ENCODE measurements at regions not wholly inside any gene's neighbourhood (a gene's known extent, or its start where the extent isn't known, plus 50 kb on each side); places are given as distances from the start of the nearest gene placed in this dataset.
"Not testable (repeated sequence)": the region's sequence is repeated elsewhere in the genome, so short reads cannot be mapped to it uniquely, and the experiment has no call there.

DNA sequence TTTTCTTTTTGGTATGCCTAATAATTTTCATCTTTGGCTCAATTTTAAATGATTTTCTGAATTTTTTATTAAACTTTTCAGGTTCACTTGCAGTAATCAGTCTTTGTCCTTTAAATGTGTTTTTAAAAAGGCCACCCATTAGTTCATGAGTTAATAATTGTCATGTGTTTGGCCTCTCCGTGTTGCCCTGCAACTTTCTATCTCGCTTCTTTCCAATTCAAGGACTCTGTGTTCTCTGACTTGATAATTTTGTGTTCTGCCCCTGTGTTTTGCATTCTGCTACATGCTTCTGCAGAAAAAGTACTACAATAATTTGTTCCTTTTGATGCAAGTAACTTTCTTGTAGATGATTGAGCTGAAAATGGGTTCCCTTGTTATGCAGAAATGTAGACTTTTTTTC, 921.4 kb upstream of the LRATD1 start:
- no peak for DNase-seq

DNA sequence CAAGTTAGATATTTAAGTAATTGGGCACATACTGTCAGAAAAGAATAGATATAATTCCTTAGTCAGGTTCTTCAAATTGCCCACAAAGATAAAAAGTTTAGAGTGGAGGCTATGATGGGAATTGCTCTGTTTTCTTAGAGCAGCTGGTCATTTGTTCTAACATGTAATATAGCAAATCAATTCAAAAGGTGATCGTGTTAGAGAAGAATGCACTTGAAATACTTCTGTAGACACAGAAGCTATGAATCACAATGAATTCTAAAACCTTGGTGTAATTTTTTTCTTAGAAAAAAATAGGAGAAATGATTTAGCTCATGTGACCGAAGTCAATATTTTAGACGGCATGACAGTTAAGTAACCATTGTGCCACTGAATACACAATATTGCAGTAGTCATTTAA, 918.1 kb upstream of the LRATD1 start:
- no peak for DNase-seq

DNA sequence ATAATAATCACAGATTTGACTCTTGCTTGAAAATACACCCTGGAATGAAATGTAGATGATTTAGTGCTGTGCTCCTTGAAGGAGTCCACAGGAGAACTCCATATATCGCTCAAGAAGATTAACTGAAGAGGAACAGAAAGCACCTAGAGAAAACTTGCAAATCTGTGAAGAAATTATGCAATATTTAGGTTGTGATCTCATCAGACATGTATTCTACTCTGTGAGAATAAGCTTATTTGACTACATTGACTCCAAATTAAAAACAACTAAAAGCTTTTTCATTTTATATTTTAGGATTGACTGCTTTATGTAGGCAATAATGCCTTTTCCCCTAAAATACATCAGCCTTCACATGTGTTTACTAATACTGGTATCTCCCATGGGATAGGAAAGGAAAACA, 906.6 kb upstream of the LRATD1 start:
- no peak for DNase-seq

DNA sequence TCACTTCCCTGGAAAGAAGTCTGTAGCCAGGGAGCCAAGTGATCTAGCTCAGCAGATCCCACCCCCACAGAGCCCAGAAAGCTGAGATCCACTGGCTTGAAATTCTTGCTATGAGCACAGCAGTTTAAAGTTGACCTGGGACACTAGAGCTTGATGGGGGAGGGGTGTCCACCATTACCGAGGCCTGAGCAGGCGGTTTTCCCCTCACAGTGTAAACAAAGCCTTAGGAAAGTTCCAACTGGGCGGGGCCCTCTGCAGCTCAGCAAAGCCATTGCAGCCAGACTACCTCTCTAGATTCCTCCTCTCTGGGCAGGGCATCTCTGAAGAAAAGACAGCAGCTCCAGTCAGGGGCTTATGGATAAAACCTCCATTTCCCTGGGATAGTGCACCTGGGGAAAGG, 887.2 kb upstream of the LRATD1 start:
- DNase-seq: no peak

DNA sequence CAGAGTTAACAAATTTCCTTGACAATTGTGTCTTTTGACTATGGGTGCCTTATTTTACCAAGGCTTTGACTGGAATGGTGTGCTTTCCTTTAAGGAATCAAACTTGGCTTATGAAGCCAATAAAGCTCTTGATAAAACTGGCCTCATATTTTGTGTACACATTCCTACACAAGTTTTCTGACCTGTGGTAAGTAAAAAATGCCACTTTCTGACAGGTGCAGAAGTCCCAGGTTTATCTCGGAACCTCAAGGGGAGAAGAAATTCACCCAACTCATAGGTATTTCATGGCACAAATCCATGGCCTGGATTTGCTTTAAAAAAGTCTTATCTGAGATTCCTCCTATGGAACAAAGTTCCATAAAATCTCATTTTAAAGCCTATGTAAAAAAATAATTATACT, 880.6 kb upstream of the LRATD1 start:
- no peak for DNase-seq

DNA sequence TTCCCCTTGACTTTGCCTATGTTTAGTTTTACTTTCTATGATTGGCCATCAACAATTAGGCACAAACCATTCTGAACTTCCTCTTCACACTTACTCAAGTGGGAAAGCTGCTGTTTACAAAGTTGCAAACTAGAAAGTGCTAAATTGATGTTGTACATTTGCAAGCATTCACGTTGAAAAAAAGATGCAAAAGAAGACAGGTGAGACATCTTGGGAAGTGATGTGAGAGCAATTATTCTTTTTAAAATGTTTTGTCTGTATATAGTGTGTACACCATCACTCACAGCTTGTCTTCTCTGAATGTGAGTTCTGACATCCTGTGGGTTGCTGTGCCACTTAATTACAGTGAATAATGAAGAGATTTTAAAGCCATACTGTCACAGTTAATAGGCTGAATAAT, 874.1 kb upstream of the LRATD1 start:
- DNase-seq: no peak

DNA sequence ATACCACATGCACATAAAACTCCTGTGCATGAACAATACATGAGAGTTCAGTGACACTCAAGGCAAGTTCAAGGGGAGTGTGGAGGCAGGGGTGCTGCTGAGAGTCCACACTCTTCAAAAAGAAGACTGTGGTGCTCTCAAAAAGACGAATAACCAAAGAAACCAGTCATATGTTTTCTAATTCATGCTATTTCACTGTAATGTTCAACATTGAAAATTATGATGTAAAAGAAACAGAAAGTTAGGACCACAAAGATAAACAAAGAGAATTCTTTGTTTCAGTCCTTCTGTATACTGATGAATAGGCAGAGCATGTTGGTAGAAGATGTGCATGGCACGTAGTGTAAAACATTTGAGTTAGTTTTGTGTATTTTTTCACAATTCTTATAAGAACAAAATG, 864.2 kb upstream of the LRATD1 start:
- DNase-seq: no peak

DNA sequence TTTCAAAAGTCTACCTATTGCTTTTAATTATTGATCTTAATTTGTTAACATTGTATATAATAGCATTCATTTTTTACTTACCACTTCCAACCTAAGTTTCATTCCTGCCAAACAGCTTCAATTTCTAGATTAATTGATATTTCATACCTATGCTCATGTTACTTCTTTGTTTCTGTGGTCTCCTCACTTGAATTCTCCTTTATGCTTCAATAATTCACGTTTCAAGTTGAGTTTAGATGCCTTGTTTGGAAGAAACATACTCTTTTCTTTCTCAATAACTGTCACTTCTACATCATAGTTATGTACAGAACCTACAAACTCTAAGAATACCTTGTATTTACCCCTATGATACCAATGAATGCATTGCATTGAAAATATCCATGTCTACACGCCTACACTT, 862.2 kb upstream of the LRATD1 start:
- DNase-seq: no peak

DNA sequence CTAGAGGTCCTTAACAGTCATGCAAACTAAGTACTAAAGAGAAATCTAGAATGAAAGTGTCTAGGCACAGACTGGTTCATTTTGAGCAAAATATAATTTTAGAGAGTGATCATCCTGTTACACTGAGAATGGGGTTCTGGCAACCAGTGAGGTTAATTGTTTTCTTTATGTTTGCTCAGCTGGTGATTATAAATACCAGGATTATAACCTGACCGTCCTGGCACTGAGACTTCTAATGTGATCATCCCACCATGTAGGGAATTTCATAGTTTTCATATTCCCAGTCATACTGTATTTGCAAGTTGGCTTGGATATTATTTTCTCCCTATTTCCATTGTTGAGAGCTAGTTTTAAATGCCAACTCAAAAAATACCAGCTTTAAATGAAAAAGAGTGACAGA, 852.5 kb upstream of the LRATD1 start:
- DNase-seq: no peak

DNA sequence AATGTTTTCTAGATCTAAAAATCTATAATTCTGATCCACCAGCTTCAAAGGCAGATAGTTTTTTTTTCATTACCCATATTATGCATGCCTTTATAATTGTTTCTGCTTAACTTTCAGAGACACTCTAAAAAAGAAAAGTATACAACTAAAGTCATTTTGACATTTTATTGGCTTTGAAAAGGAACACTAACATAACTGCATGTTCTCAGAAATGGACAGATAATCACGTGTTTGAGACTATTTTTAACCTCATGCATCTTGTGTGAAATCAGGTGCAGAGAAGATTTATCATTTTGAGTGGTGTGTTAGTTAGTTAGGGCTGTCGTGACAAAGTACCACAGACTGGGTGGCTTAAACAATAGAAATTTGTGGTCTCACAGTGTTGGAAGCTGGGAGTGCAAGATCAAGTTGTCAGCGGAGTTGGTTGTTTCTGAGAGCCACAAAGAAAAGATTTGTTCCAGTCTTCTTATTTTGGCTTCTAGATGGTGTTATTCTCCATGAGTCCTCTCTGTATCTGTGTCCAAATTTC, 841.4 kb upstream of the LRATD1 start:
- DNase-seq: no peak

DNA sequence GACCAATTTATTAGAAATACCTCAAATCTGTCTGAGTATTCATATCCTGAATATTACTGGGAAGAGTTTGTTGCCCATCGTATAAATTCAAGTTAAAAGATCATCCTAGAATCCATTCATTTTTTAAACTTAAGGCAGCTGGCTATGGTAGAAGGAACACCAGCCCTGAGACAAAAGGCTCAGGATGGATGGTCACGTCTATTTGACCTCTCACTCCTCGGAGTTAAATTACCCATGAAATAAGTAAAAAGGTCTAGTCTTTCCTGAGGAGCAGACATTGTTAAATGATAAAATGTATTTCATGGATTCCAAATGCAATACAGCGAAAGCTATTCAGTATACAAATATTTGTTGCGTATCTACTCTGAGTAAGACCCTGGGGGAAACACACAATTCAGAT, 826.0 kb upstream of the LRATD1 start:
- DNase-seq: no peak

DNA sequence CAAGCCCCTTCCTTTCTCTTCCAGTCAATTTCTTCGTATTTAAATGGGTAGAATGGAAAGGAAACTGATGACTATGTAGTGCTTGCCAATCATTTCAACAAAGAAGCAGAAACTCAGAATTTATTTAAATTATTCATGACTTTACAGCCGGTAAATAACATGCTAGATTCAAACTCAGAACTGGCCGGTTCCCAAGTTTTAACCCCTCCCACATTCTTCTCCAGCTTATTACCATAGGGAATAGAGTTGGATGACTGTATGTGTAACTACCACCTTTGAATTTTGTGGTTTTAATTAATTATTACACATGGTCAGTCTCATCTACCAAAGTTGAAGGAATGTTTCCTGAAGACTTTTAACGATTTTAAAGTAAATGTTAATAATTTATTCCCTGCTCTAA, 819.3 kb upstream of the LRATD1 start:
- no peak for DNase-seq

DNA sequence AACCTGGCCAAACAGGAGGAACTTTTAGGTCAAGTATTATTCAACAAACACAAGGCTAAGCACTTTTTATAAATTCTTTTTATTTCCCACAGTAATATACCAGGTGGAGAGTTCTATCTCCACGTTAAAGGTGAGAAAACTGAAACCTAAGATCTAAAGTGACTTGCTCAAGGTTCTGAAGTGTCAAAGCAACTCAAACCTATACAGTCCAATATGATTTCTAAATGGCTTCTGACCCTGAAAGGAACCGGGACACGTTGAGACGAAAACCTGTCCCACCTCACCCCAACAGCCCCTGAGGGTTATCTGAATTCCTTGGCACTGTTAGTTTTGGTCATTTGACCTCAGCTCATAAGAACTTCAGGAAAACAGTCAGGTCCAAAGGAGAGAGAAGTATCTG, 814.5 kb upstream of the LRATD1 start:
- DNase-seq: no peak

DNA sequence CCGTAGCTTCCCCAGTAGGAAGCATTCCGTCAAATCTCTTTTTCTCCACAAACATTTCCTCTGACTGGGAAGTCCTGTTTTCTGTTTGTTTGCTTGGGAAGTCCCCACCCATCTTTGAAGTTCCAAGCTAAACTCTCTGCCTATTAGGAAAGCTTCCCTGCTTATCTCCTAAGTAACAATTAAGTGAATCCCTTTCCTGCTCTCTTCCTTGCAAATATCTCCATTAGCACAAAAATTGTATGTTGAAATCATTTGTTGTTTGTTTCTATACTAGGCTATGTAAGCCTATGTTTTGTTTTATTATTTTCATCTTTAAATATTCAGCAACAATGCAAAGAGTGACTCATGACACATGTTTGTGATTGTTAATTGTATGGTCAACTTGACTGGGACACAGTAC, 812.6 kb upstream of the LRATD1 start:
- DNase-seq: no peak

DNA sequence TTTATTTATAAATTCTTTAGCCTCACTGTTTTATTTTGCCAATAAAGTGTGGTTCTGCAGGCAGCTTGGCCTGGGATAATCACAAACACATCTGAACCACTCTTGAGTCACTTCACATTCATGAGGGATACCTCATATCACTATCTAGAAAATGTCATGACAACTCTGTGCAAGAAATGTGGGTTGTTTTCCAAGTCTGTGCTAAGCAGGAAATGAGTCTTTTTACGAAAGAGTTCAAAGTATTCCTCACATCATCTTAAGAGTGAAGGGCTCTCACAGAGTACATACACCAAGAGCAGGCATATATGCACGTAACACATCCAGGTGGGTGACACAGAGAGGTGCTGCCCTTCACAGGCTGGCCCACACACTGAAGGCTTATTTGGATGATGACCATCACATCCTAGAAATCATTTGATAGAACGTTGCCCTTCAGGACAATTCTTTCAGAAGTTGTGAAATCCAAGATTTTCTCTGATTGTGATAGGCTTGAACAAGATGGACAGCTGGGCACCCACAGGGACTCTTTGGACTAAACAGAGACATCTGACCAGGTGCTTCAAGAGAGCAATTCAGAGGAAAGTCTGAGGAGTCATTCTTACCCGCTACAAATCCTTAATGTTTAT, 811.1 kb upstream of the LRATD1 start:
- no peak for DNase-seq

DNA sequence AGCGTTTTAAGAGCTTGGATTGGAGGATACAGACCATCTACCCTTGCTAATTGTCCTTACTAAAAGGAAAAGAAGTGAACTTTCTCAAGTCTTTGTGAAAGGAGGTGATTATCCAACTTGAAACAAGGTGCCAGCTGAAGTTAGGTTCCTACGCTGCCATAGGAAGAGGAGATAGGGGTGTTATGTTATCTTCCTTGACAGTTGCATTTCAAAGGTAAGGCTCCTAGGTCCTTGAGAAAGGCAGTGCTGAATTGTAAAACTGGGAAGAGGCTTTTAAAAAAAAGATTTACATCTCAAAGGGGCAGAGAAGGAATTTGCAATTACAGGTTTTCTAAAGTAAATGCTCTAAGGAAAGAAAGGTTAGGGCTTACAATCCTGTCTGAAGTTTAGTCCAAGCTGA, 810.2 kb upstream of the LRATD1 start:
- DNase-seq: no peak

DNA sequence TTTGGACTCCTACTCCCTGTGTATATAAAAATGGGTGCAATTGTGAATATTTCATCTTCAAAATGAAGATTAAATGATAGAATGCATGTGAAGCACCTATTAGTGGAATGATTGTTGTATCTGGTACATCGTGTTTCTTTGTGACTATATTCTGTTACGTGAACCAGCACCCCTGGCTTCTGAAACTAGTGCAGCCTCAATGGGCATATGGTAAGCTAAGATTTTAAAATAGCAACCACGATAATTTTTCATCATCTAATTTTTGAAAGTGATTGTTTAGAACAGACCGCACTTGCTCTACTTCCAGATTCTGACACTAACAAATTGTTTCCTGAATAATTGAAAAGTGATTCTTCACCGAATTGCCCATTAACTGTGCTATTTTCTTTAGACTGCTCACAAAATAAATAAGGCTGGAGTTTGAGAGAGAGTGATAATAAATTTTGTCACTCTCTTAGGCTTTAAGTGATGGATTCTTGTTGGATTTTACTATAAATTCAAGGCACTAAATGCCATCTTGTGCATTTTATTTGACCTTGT, 806.1 kb upstream of the LRATD1 start:
- no peak for DNase-seq

DNA sequence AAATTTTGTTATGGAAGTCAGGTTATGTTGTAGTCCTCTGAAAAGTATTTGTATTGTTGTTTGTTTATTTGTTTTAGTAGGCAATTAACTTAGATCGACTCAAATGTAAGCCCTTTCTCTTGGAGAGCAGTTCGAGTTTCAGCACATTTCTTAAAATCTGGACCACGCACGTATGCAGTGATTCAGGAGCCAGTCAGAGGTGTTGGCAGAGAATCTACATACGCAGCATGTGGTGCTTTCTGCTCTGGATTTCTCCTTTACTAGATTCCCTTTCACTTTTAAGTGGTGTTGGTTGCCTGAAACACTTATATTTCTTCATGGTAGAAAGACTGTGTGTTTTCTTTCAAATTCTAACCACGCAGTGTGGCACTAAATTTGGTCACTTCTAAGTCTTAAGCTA, 773.9 kb upstream of the LRATD1 start:
- no peak for DNase-seq

DNA sequence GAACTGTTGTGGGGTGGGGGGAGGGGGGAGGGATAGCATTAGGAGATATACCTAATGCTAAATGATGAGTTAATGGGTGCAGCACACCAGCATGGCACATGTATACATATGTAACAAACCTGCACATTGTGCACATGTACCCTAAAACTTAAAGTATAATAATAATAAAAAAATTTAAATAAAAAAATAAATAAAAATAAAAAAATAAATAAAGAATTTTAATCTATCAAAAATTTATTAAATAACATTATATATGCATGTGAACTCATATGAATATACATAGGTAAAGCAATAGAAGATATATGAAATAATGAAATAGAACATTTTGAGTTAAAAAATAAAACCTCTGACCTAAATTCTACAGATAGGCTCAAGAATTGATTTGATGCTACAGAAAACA, 764.2 kb upstream of the LRATD1 start:
- not testable (repeated sequence) for DNase-seq

DNA sequence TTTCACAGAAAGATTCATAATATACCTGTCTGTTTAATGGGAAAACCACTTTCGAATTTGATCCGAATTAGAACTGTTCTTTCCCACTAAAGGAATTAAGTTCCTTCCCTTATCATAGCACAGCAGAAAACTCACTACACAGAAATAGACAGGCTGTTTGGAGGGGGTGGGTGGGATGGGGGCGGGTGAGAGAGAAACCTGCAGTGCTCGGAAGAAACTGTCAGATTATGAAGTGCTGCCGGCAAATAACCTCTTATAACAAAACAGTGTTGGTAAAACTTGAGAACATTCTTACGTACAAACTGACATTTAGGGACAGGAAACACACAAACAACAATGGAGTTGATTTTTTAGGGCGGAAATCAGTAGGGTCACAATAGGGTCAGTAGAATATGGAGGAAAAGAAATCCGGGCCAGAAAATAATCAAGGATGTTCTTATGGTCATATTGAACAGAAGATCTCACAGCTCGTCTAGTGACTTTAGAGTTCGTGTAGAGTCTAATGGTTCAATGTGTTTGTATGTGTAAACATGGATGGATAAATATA, 756.0 kb upstream of the LRATD1 start:
- no peak for DNase-seq

DNA sequence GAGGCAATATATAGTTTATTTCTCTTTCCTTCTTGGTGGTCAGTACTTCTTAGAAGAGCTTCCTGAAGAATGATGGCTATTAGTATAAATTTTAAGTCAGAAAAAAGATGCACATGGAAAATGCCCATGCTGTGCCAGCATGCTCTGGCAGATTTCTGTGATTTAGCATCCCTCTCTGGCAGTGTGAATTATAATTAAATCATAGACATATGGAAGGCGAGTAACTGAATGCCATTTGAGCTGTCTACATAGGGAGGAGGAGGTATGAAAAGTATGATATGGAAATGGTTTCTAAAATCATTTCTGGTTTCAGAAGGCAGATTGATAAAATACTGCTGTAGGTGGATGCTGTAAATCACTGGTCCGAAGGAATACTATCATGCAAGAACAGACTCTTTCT, 754.9 kb upstream of the LRATD1 start:
- DNase-seq: no peak

DNA sequence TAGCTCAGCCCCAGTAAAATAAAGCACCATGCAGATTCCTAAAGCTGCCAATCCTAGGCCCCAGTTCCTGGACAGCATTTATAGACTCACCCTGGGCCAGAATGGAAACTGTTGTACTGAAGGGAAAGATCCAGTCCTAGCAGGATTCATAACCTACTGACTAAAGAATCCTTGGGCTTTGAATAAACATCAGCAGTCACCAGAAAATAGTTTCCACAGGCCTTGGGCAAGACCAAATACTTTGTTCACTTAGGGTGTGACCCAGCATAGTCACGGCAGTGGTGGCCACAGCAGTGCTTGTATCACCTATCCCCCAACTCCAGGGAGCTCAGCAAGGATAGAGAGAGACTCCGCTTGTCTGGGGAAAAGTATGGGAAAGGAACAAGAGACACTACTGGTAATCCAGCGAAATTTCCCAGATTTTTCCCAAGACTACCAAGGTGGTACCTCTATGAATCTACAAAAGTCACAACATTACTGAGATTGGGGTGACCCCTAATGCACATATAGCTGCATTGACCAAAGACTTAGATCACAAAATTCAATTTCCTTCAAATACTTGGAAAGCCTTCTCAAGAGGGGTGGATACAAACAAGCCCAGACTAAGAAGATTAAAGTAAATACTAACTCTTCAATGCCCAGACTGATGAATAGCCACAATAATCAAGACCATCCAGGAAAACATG, 748.1 kb upstream of the LRATD1 start:
- DNase-seq: no peak

DNA sequence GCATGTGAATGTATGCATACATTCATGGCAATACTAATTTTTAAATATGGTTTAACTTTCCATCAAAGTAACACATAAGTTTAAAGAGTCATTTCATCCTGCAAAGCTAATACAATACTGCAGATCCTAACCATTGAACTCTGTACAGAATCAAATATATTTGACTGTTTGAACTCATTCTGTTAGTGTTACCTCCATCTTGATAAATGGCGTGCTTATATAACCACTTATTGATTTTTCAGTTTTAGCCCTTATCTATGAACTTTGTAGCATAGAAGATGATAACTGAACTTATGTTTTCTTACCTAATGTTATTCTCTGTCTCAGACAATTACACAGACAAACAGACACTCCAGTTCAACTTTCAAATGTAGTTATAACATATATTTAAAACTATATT, 731.0 kb upstream of the LRATD1 start:
- no peak for DNase-seq

DNA sequence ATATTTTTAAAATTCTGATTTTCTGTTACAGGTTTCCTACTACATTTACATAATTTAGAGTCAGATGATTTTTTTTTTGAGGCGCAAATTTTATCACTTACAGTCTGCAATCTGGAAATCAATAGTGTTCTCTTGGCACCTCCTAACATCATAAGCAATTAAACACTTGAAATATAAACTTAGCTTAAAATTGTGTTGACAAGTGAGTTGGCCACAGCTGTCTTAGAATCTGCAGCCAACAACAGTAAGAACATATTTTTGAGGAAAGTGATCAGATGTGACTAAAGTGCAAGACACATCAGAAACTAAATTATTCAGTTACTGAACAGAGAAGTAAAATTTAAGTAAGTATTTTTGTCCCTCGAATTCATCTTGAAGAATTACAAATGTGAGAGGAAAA, 726.7 kb upstream of the LRATD1 start:
- no peak for DNase-seq
